ENCODE measurements at regions not wholly inside any gene's neighbourhood (a gene's known extent, or its start where the extent isn't known, plus 50 kb on each side); places are given as distances from the start of the nearest gene placed in this dataset.

- Mint-ChIP-seq H3K27ac (ENCODE audit: unreplicated experiment) (no peak overlapping the region), H3K9me3 (ENCODE audit: unreplicated experiment) (no peaks in the 10 kb centered on the region)
These were observed 413.7 kb downstream of the QKI start for GRCh38 chr6:163828038-163828795.

GRCh38 chr6:163827143-163827542, 412.6 kb downstream of the QKI start:
- Mint-ChIP-seq H3K4me1 (ENCODE audit: low read depth, unreplicated experiment) (peaks cover 4% of the 10 kb centered on the region), H3K9me3 (ENCODE audit: unreplicated experiment) (no peaks in the 10 kb centered on the region), H3K36me3 (ENCODE audit: unreplicated experiment) (peaks cover 4% of the 10 kb centered on the region), H3K4me3 (ENCODE audit: unreplicated experiment) (no peak overlapping the region), H3K27me3 (ENCODE audit: unreplicated experiment) (no peaks in the 10 kb centered on the region), H3K27ac (ENCODE audit: unreplicated experiment) (no peak overlapping the region)
- no peak for DNase-seq
- TF ChIP-seq, protein P1, sequence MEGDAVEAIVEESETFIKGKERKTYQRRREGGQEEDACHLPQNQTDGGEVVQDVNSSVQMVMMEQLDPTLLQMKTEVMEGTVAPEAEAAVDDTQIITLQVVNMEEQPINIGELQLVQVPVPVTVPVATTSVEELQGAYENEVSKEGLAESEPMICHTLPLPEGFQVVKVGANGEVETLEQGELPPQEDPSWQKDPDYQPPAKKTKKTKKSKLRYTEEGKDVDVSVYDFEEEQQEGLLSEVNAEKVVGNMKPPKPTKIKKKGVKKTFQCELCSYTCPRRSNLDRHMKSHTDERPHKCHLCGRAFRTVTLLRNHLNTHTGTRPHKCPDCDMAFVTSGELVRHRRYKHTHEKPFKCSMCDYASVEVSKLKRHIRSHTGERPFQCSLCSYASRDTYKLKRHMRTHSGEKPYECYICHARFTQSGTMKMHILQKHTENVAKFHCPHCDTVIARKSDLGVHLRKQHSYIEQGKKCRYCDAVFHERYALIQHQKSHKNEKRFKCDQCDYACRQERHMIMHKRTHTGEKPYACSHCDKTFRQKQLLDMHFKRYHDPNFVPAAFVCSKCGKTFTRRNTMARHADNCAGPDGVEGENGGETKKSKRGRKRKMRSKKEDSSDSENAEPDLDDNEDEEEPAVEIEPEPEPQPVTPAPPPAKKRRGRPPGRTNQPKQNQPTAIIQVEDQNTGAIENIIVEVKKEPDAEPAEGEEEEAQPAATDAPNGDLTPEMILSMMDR (IDR thresholded peaks at IDR 0.05; ENCODE audit: partially characterized antibody, unreplicated experiment) = no peak

More at GRCh38 chr6:163828038-163828795, 413.7 kb downstream of the QKI start:
- Mint-ChIP-seq H3K4me3 (ENCODE audit: unreplicated experiment) (no peak overlapping the region), H3K27me3 (ENCODE audit: unreplicated experiment) (no peaks in the 10 kb centered on the region), H3K4me1 (ENCODE audit: low read depth, unreplicated experiment) (peaks cover 4% of the 10 kb centered on the region), H3K36me3 (ENCODE audit: unreplicated experiment) (peaks cover 2% of the 10 kb centered on the region)
- DNase-seq = no peak
- TF ChIP-seq, protein P1 (IDR thresholded peaks at IDR 0.05; ENCODE audit: partially characterized antibody, unreplicated experiment) = no peak

GRCh38 chr6:163826629-163827028, 412.1 kb downstream of the QKI start:
- H3K36me3 Mint-ChIP-seq (ENCODE audit: unreplicated experiment) = peaks cover 4% of the 10 kb centered on the region
- H3K27ac Mint-ChIP-seq (ENCODE audit: unreplicated experiment) = no peak overlapping the region
- H3K4me1 Mint-ChIP-seq (ENCODE audit: low read depth, unreplicated experiment) = peaks cover 4% of the 10 kb centered on the region
- no peaks in the 10 kb centered on the region for H3K9me3 Mint-ChIP-seq (ENCODE audit: unreplicated experiment)
- H3K27me3 Mint-ChIP-seq (ENCODE audit: unreplicated experiment) = no peaks in the 10 kb centered on the region
- DNase-seq = no peak
- TF ChIP-seq, protein P1 (IDR thresholded peaks at IDR 0.05; ENCODE audit: partially characterized antibody, unreplicated experiment) = no peak
- no peak overlapping the region for H3K4me3 Mint-ChIP-seq (ENCODE audit: unreplicated experiment)

- Mint-ChIP-seq H3K36me3 (ENCODE audit: unreplicated experiment) (peaks cover 4% of the 10 kb centered on the region), H3K9me3 (ENCODE audit: unreplicated experiment) (no peaks in the 10 kb centered on the region), H3K4me3 (ENCODE audit: unreplicated experiment) (no peak overlapping the region), H3K27ac (ENCODE audit: unreplicated experiment) (no peak overlapping the region), H3K27me3 (ENCODE audit: unreplicated experiment) (no peaks in the 10 kb centered on the region), H3K4me1 (ENCODE audit: low read depth, unreplicated experiment) (peaks cover 4% of the 10 kb centered on the region)
- TF ChIP-seq, protein P1 (IDR thresholded peaks at IDR 0.05; ENCODE audit: partially characterized antibody, unreplicated experiment) = no peak
- DNase-seq = no peak
These were observed 410.5 kb downstream of the QKI start for GRCh38 chr6:163825033-163825432.

- no peak for DNase-seq
- Mint-ChIP-seq H3K9me3 (ENCODE audit: unreplicated experiment) (no peaks in the 10 kb centered on the region), H3K27ac (ENCODE audit: unreplicated experiment) (no peak overlapping the region), H3K36me3 (ENCODE audit: unreplicated experiment) (peaks cover 4% of the 10 kb centered on the region), H3K4me1 (ENCODE audit: low read depth, unreplicated experiment) (peaks cover under 1% of the 10 kb centered on the region), H3K4me3 (ENCODE audit: unreplicated experiment) (no peak overlapping the region), H3K27me3 (ENCODE audit: unreplicated experiment) (no peaks in the 10 kb centered on the region)
- TF ChIP-seq, protein P1 (IDR thresholded peaks at IDR 0.05; ENCODE audit: partially characterized antibody, unreplicated experiment) = no peak
These were observed 409.1 kb downstream of the QKI start for GRCh38 chr6:163823577-163823976.
